ENCODE measurements at regions not wholly inside any gene's neighbourhood (a gene's known extent, or its start where the extent isn't known, plus 50 kb on each side); places are given as distances from the start of the nearest gene placed in this dataset.

DNA sequence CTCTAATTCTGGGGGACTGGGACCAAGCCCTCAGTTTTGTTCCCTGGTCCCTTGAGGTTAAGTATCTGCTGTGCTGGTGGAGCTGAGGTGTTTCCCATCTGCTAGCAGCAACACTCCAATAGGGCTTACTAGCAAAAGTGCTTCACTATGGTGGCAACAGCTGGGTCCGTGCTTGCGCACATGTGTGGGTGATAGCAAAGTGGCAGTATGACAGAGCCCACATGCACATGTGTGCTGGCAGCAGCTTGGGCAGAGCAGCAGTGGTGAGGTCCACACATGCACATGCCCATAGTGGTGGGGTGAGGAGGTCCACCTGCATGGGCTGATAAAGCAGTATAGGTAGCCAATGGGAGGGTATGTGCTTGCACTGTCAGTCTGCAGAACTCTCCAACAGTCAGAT lies 1723.7 kb downstream of the SUCLG1 start:
- TF ChIP-seq, protein P1, sequence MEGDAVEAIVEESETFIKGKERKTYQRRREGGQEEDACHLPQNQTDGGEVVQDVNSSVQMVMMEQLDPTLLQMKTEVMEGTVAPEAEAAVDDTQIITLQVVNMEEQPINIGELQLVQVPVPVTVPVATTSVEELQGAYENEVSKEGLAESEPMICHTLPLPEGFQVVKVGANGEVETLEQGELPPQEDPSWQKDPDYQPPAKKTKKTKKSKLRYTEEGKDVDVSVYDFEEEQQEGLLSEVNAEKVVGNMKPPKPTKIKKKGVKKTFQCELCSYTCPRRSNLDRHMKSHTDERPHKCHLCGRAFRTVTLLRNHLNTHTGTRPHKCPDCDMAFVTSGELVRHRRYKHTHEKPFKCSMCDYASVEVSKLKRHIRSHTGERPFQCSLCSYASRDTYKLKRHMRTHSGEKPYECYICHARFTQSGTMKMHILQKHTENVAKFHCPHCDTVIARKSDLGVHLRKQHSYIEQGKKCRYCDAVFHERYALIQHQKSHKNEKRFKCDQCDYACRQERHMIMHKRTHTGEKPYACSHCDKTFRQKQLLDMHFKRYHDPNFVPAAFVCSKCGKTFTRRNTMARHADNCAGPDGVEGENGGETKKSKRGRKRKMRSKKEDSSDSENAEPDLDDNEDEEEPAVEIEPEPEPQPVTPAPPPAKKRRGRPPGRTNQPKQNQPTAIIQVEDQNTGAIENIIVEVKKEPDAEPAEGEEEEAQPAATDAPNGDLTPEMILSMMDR (IDR thresholded peaks at IDR 0.05), result no peak
- H3K4me3 ChIP-seq, result no peak overlapping the region
- DNase-seq (ENCODE audit: low spot score), result no peak
- no peak overlapping the region for H3K27ac ChIP-seq

DNA sequence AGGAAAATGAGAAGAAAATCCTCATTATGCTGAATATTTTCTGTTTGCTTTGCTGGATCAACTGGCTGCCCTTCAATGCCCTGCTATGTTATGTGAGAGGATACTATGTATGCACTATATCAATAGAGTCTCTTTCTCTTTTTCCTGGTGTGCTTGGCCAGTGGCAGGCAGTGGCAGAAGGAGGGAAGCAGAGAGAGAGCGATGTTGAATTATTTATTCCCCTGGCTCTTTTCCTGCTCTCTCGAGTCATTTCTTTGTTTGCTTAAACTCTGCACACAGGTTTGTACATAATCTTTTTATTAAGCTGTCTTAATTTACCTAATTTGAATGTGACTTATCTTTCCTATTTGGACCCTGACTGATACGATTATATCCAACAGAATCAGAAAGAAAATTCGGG lies 1727.3 kb downstream of the SUCLG1 start:
- TF ChIP-seq, protein P1 (IDR thresholded peaks at IDR 0.05), result no peak
- Histone ChIP-seq H3K27ac (no peak overlapping the region), H3K4me3 (no peak overlapping the region)
- no peak for DNase-seq (ENCODE audit: low spot score)

DNA sequence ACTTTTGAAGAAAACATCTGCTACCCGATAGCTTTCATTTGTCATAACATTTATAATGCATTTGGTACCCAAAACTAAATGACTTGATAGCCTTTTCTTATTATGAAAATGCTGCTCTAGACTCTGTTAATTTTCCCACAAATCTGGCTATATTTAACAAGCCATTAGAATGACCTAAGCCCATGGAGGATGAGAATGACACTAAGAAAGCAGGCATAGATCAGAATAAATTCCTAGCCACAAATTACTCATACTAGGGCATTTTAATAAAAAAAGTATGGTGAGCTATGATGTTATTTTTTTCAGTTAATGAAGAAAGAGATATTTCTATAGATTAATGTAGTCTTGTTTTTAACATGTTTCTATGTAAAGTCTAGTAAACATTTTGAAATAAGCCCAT lies 1728.3 kb downstream of the SUCLG1 start:
- TF ChIP-seq, protein P1 (IDR thresholded peaks at IDR 0.05), result no peak
- no peak overlapping the region for H3K27ac ChIP-seq
- DNase-seq (ENCODE audit: low spot score), result no peak
- H3K4me3 ChIP-seq, result no peak overlapping the region

DNA sequence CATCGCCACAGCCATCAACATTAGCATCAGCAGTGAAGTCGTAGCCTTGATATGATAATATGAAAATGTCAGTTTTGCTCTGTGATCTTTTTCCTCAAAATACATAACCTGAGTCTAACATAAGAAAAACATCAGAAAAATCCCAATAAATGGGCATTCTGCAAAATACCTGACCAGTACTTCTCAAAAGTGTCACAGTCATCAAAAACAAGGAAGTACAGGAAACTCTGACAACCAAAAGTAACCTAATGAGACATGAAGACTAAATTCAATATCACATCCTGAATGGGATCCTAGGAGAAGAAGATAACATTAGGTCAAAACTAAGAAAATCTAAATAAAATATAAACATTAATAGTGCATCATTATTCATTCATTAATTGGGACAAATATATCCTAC lies 1731.0 kb downstream of the SUCLG1 start:
- TF ChIP-seq, protein P1 (IDR thresholded peaks at IDR 0.05), result no peak
- Histone ChIP-seq H3K27ac (no peak overlapping the region), H3K4me3 (no peak overlapping the region)
- DNase-seq (ENCODE audit: low spot score), result no peak

DNA sequence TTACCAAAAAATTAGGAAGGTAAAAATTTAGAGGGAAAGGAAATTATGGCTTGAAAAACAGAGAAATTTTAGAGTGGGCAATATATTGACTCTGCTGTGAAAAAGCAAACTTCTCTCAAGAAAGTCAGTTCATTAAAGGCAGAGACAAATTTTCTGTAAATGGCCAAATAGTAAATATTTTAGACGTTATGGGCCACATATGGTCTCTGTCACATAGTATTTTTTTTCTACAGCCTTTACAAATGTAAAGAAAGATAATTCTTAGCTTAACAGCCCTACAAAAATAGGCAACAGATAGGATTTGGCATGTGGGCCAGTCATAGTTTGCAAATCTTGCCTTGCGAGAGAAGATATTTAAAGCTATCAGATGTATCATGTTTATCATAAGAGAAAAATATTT lies 1750.4 kb downstream of the SUCLG1 start:
- no peak for DNase-seq (ENCODE audit: low spot score)

DNA sequence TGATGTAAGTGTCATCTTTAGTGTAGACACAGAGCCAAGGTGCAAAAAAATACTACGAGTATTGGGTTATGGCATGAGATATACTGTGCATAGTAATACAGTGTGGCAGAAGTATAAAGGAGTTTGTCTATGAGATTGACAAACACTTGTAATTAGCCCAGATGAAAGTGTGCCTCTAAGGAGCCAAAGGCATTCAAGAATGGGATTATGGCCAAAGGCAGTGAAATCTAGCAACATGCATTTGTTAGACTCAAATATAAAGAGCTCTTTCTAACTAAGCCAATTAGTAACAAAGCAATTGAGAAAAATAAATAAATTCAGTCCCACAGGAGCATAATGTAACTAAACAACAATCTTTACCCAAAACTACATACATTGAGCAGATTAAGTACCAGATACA lies 1761.8 kb downstream of the SUCLG1 start:
- Histone ChIP-seq H3K4me3 (no peak overlapping the region), H3K27ac (no peak overlapping the region)
- DNase-seq (ENCODE audit: low spot score), result no peak
- TF ChIP-seq, protein P1 (IDR thresholded peaks at IDR 0.05), result no peak

More for the DNA sequence above, 1750.4 kb downstream of the SUCLG1 start:
- no peak overlapping the region for H3K4me3 ChIP-seq
- TF ChIP-seq, protein P1 (IDR thresholded peaks at IDR 0.05), result no peak
- H3K27ac ChIP-seq, result no peak overlapping the region

DNA sequence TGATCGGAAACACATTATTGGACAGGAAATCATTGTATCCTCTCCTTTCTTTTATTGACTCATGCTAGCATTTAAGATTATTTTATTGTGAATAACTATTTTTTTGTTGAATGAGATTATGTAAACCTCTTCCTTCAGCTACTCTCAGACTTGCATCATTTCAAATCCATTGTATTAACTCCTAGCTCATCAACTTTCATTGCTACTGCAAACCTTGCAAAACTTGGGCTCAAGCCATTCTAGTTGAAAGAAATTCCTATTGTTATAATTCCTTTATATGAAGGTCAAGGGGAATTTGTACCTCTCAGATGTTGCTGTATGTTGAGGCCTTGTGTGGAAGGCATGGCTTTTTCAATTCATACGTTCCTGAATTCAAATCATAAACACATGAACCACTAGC lies 1764.6 kb downstream of the SUCLG1 start:
- TF ChIP-seq, protein P1 (IDR thresholded peaks at IDR 0.05), result no peak
- no peak for DNase-seq (ENCODE audit: low spot score)
- H3K4me3 ChIP-seq, result no peak overlapping the region

More for the DNA sequence above, 1764.6 kb downstream of the SUCLG1 start:
- H3K27ac ChIP-seq, result no peak overlapping the region

All from coronary artery (tissue), 2 donors.